Vagina (tissue), 2 donors: ENCODE measurements at regions not wholly inside any gene's neighbourhood (a gene's known extent, or its start where the extent isn't known, plus 50 kb on each side); places are given as distances from the start of the nearest gene placed in this dataset.

Experiments used
- DNase-seq, 2 donors: peaks; one replicate each; pipeline ENCODE4 v3.0.0-alpha.2; 2017; ENCODE audit errors: extremely low spot score in 2 of 2
- H3K27ac ChIP-seq: fragments of 200-600 bp; sonication (generic); one replicate; pipeline ENCODE4 v1.5.1; 2019
- H3K27me3 ChIP-seq: fragments of 200-600 bp; sonication (generic); one replicate; pipeline ENCODE4 v1.5.1; 2019
- H3K36me3 ChIP-seq, 2 donors: fragments of 200-600 bp; sonication (generic); one replicate each; pipeline ENCODE4 v1.5.1; 2017 to 2019
- H3K4me1 ChIP-seq: fragments of 200-600 bp; sonication (generic); one replicate; pipeline ENCODE4 v1.5.1; 2019
- H3K4me3 ChIP-seq, 2 donors: fragments of 200-600 bp; sonication (generic); 1 replicate in 1 of 2; 2 replicates in 1 of 2; pipeline ENCODE4 v1.5.1; 2016 to 2019
- H3K9me3 ChIP-seq: fragments of 200-600 bp; sonication (generic); one replicate; pipeline ENCODE4 v1.5.1; 2019
- POLR2A ChIP-seq, 2 donors: fragments of 450-650 bp; IDR thresholded peaks; one replicate each; pipeline ENCODE4 v1.6.1; 2017; ENCODE audit warnings: antibody characterized with exemption in 2 of 2, mild to moderate bottlenecking in 2 of 2, moderate library complexity in 2 of 2
- POLR2AphosphoS5 ChIP-seq, 2 donors: sonication (generic); formaldehyde crosslinking; IDR thresholded peaks; one replicate each; pipeline ENCODE4 v1.9.0; 2017; ENCODE audit warnings: antibody characterized with exemption in 2 of 2, mild to moderate bottlenecking in 2 of 2, low read depth in 1 of 2; ENCODE audit not compliant: insufficient read depth in 1 of 2
- intact Hi-C: fragments of 100-400 bp; cut with DNase I; formaldehyde crosslinking; loops from one replicate; pipeline ENCODE4 v1.15.1; 2023
- TF ChIP-seq, protein P1 (sequence below), 3 experiments: fragments of 450-650 bp in 2 of 3; fragments of 200-600 bp in 1 of 3; sonication (generic) in 1 of 3; IDR thresholded peaks; one replicate each; pipeline ENCODE4 v1.5.1; 2017 to 2019; ENCODE audit warnings: antibody characterized with exemption in 3 of 3, mild to moderate bottlenecking in 2 of 3, moderate library complexity in 2 of 3

DNA sequence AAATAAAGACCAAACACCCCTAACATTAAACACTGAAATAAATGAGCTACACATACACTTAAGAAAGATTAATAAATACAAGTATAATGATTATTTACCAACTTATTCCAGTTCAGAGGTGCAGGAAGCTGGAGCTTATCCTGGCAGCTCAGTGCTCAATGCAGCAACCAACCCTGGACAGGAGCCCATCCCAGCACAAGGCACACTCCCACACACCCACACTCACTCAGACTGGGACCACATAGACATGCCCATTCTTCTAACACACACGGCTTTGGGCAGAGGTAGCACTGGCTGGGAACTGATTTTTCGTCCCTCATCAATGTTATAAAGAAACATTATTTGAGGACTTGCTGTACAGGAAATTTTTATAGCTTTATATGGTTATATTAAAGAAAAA is 797.4 kb downstream of the RPS29 start:
- no peak for DNase-seq
- H3K9me3 ChIP-seq, result no peaks in the 10 kb centered on the region
- intact Hi-C loops, result no loop called here
- no peaks in the 10 kb centered on the region for H3K4me1 ChIP-seq
- no peak overlapping the region for H3K27ac ChIP-seq
- no peaks in the 10 kb centered on the region for H3K27me3 ChIP-seq
- H3K4me3 ChIP-seq, result no peak overlapping the region
- TF ChIP-seq POLR2AphosphoS5 (IDR thresholded peaks at IDR 0.05; ENCODE audit: insufficient read depth in 1 of 2, low read depth in 1 of 2) (no peak), POLR2A (IDR thresholded peaks at IDR 0.05) (no peak)
- TF ChIP-seq, protein P1, sequence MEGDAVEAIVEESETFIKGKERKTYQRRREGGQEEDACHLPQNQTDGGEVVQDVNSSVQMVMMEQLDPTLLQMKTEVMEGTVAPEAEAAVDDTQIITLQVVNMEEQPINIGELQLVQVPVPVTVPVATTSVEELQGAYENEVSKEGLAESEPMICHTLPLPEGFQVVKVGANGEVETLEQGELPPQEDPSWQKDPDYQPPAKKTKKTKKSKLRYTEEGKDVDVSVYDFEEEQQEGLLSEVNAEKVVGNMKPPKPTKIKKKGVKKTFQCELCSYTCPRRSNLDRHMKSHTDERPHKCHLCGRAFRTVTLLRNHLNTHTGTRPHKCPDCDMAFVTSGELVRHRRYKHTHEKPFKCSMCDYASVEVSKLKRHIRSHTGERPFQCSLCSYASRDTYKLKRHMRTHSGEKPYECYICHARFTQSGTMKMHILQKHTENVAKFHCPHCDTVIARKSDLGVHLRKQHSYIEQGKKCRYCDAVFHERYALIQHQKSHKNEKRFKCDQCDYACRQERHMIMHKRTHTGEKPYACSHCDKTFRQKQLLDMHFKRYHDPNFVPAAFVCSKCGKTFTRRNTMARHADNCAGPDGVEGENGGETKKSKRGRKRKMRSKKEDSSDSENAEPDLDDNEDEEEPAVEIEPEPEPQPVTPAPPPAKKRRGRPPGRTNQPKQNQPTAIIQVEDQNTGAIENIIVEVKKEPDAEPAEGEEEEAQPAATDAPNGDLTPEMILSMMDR (IDR thresholded peaks at IDR 0.05), result no peak
- no peaks in the 10 kb centered on the region for H3K36me3 ChIP-seq

DNA sequence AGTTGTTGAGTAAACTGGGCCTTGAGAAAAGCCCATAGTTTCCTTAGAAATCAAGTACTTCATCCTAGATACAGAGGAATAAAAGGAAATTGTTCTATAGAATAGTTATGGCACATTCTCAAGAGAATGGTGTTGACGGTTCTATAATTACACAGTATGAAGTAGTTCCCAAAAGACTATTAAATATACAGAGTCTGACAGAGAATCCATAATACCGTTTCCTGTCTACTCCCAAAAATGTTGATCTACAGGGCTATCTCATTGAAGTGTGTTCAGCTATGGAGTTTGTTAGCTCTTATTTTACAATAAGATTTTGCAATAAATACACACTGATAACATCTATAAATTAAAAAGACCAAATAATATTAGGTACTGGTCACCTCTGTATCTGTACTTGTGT is 799.7 kb downstream of the RPS29 start:
- intact Hi-C loops, result no loop called here
- H3K4me1 ChIP-seq, result no peaks in the 10 kb centered on the region
- no peaks in the 10 kb centered on the region for H3K36me3 ChIP-seq
- DNase-seq, result no peak
- TF ChIP-seq, protein P1 (IDR thresholded peaks at IDR 0.05), result no peak
- no peak for TF ChIP-seq POLR2A (IDR thresholded peaks at IDR 0.05)
- no peak for TF ChIP-seq POLR2AphosphoS5 (IDR thresholded peaks at IDR 0.05; ENCODE audit: insufficient read depth in 1 of 2, low read depth in 1 of 2)
- no peaks in the 10 kb centered on the region for H3K27me3 ChIP-seq
- no peaks in the 10 kb centered on the region for H3K9me3 ChIP-seq
- no peak overlapping the region for H3K27ac ChIP-seq
- H3K4me3 ChIP-seq, result no peak overlapping the region

- no peaks in the 10 kb centered on the region for H3K9me3 ChIP-seq
- no peaks in the 10 kb centered on the region for H3K4me1 ChIP-seq
- TF ChIP-seq POLR2A (IDR thresholded peaks at IDR 0.05) (no peak), POLR2AphosphoS5 (IDR thresholded peaks at IDR 0.05; ENCODE audit: insufficient read depth in 1 of 2, low read depth in 1 of 2) (no peak)
- TF ChIP-seq, protein P1 (IDR thresholded peaks at IDR 0.05), result no peak
- DNase-seq, result no peak
- intact Hi-C loops, result no loop called here
- H3K36me3 ChIP-seq, result no peaks in the 10 kb centered on the region
- H3K27ac ChIP-seq, result no peak overlapping the region
- H3K4me3 ChIP-seq, result no peak overlapping the region
- H3K27me3 ChIP-seq, result no peaks in the 10 kb centered on the region
Measured at GRCh38 chr14:48771717-48772116, 814.5 kb downstream of the RPS29 start.

DNA sequence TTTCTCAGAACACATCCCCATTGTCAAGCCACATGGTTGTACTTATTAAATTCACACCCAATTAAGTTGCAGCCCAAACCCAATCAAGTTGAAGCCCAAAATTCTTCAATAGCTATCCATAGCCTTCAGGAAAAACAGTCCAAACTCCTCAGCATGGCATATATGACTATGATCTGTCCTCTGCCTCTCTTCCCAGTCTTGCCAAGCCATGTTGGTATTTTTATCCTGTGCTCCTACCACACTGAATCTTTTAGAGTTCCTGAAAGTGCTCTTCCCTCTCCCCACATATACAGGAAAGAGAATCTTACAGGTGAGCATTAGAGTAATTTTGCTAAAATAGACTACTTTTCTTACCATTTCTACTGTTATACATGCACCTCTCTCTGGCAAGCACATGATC is 834.9 kb downstream of the RPS29 start:
- H3K4me3 ChIP-seq, result no peak overlapping the region
- H3K36me3 ChIP-seq, result no peaks in the 10 kb centered on the region
- no peaks in the 10 kb centered on the region for H3K4me1 ChIP-seq
- intact Hi-C loops, result no loop called here
- no peak for DNase-seq
- H3K27ac ChIP-seq, result no peak overlapping the region
- TF ChIP-seq, protein P1 (IDR thresholded peaks at IDR 0.05), result no peak
- TF ChIP-seq POLR2A (IDR thresholded peaks at IDR 0.05) (no peak), POLR2AphosphoS5 (IDR thresholded peaks at IDR 0.05; ENCODE audit: insufficient read depth in 1 of 2, low read depth in 1 of 2) (no peak)
- no peaks in the 10 kb centered on the region for H3K9me3 ChIP-seq
- no peaks in the 10 kb centered on the region for H3K27me3 ChIP-seq

DNA sequence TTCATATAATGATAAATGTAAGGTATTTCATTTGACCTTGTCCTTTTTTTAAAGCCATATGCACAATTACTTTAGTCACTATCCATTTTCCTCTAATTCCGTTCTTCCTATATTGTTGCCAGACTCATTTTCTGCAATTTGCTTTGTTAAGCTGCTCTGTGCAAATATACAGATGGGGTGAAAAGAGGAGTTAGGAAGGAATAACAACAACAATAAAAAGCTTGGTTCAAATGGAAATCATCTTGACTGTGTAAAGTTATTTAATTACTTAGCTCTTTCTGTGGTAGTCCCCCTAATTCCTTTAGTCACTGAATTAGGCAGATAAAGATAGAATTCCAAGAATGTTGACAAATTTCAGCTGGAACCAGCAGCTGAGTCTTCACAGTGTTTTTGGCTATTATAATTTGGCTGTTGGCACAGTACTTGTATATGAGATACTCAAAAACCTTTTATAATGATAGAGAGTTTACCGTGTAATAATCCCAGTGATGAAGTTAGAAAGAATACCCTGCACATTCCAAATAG is 838.0 kb downstream of the RPS29 start:
- H3K27me3 ChIP-seq, result no peaks in the 10 kb centered on the region
- H3K9me3 ChIP-seq, result no peaks in the 10 kb centered on the region
- TF ChIP-seq, protein P1 (IDR thresholded peaks at IDR 0.05), result no peak
- TF ChIP-seq POLR2AphosphoS5 (IDR thresholded peaks at IDR 0.05; ENCODE audit: insufficient read depth in 1 of 2, low read depth in 1 of 2) (no peak), POLR2A (IDR thresholded peaks at IDR 0.05) (no peak)
- intact Hi-C loops, result no loop called here
- no peaks in the 10 kb centered on the region for H3K36me3 ChIP-seq
- no peak overlapping the region for H3K27ac ChIP-seq
- H3K4me1 ChIP-seq, result no peaks in the 10 kb centered on the region
- H3K4me3 ChIP-seq, result no peak overlapping the region
- DNase-seq, result no peak
